ENCODE measurements at regions not wholly inside any gene's neighbourhood (a gene's known extent, or its start where the extent isn't known, plus 50 kb on each side); places are given as distances from the start of the nearest gene placed in this dataset.

GRCh38 chr7:441684-442421, 77.8 kb downstream of the PDGFA start:
- no peak overlapping the region for H3K9ac ChIP-seq
- H3K4me1 ChIP-seq, result no peaks in the 10 kb centered on the region
- no peak overlapping the region for H3K27ac ChIP-seq
- H3K4me3 ChIP-seq (ENCODE audit: low read depth, low read length), result no peak overlapping the region
- no peaks in the 10 kb centered on the region for H3K27me3 ChIP-seq (ENCODE audit: control insufficient read depth, insufficient read depth, low read length)
- H2AFZ ChIP-seq, result no peak overlapping the region
- TF ChIP-seq CTCF (IDR thresholded peaks at IDR 0.05), result no peak
- H3K36me3 ChIP-seq (ENCODE audit: control insufficient read depth, insufficient read depth, low read length), result no peaks in the 10 kb centered on the region
- no peaks in the 10 kb centered on the region for H3K79me2 ChIP-seq
- no peaks in the 10 kb centered on the region for H3K9me3 ChIP-seq (ENCODE audit: control insufficient read depth, low read length)
- H3K4me2 ChIP-seq (ENCODE audit: low read length), result no peak overlapping the region

GRCh38 chr7:442457-442856, 77.2 kb downstream of the PDGFA start:
- Histone ChIP-seq H3K36me3 (ENCODE audit: control insufficient read depth, insufficient read depth, low read length) (no peaks in the 10 kb centered on the region), H3K4me1 (no peaks in the 10 kb centered on the region), H3K27me3 (ENCODE audit: control insufficient read depth, insufficient read depth, low read length) (no peaks in the 10 kb centered on the region), H3K27ac (no peak overlapping the region), H3K4me2 (ENCODE audit: low read length) (no peak overlapping the region), H3K9ac (no peak overlapping the region), H2AFZ (no peak overlapping the region), H3K4me3 (ENCODE audit: low read depth, low read length) (no peak overlapping the region), H3K79me2 (no peaks in the 10 kb centered on the region), H3K9me3 (ENCODE audit: control insufficient read depth, low read length) (no peaks in the 10 kb centered on the region)
- TF ChIP-seq CTCF (IDR thresholded peaks at IDR 0.05), result no peak

GRCh38 chr7:443279-443833, 76.3 kb downstream of the PDGFA start:
- Histone ChIP-seq H2AFZ (no peak overlapping the region), H3K36me3 (ENCODE audit: control insufficient read depth, insufficient read depth, low read length) (no peaks in the 10 kb centered on the region), H3K4me2 (ENCODE audit: low read length) (no peak overlapping the region), H3K4me1 (no peaks in the 10 kb centered on the region), H3K79me2 (no peaks in the 10 kb centered on the region), H3K27me3 (ENCODE audit: control insufficient read depth, insufficient read depth, low read length) (no peaks in the 10 kb centered on the region), H3K27ac (no peak overlapping the region), H3K9me3 (ENCODE audit: control insufficient read depth, low read length) (no peaks in the 10 kb centered on the region), H3K9ac (no peak overlapping the region), H3K4me3 (ENCODE audit: low read depth, low read length) (no peak overlapping the region)
- no peak for TF ChIP-seq CTCF (IDR thresholded peaks at IDR 0.05)

- H3K9me3 ChIP-seq (ENCODE audit: control insufficient read depth, low read length), result no peaks in the 10 kb centered on the region
- H3K27me3 ChIP-seq (ENCODE audit: control insufficient read depth, insufficient read depth, low read length), result no peaks in the 10 kb centered on the region
- H3K4me3 ChIP-seq (ENCODE audit: low read depth, low read length), result no peak overlapping the region
- H3K4me1 ChIP-seq, result no peaks in the 10 kb centered on the region
- H2AFZ ChIP-seq, result no peak overlapping the region
- no peak for TF ChIP-seq CTCF (IDR thresholded peaks at IDR 0.05)
- H3K36me3 ChIP-seq (ENCODE audit: control insufficient read depth, insufficient read depth, low read length), result no peaks in the 10 kb centered on the region
- no peak overlapping the region for H3K27ac ChIP-seq
- no peak overlapping the region for H3K9ac ChIP-seq
- H3K4me2 ChIP-seq (ENCODE audit: low read length), result no peak overlapping the region
- no peaks in the 10 kb centered on the region for H3K79me2 ChIP-seq
Measured at GRCh38 chr7:444606-445005, 75.0 kb downstream of the PDGFA start.

GRCh38 chr7:445020-445419, 74.6 kb downstream of the PDGFA start:
- H3K27me3 ChIP-seq (ENCODE audit: control insufficient read depth, insufficient read depth, low read length), result no peaks in the 10 kb centered on the region
- H3K4me1 ChIP-seq, result no peaks in the 10 kb centered on the region
- no peak overlapping the region for H3K27ac ChIP-seq
- no peak overlapping the region for H3K4me3 ChIP-seq (ENCODE audit: low read depth, low read length)
- H3K9me3 ChIP-seq (ENCODE audit: control insufficient read depth, low read length), result no peaks in the 10 kb centered on the region
- TF ChIP-seq CTCF (IDR thresholded peaks at IDR 0.05), result no peak
- no peak overlapping the region for H3K9ac ChIP-seq
- no peak overlapping the region for H3K4me2 ChIP-seq (ENCODE audit: low read length)
- no peak overlapping the region for H2AFZ ChIP-seq
- H3K79me2 ChIP-seq, result no peaks in the 10 kb centered on the region
- no peaks in the 10 kb centered on the region for H3K36me3 ChIP-seq (ENCODE audit: control insufficient read depth, insufficient read depth, low read length)

Data from parathyroid adenoma (tissue), 2 donors.